NCI-H187 (cell line): ENCODE measurements at regions not wholly inside any gene's neighbourhood (a gene's known extent, or its start where the extent isn't known, plus 50 kb on each side); places are given as distances from the start of the nearest gene placed in this dataset.

Experiments
- DNase-seq, 2 experiments: peaks; one replicate each; lab custom pipeline; 2025; lab: John Stamatoyannopoulos, UW

GRCh38 chr13:111037927-111038326, 77.2 kb upstream of the ARHGEF7 start:
- no peak for DNase-seq

DNA sequence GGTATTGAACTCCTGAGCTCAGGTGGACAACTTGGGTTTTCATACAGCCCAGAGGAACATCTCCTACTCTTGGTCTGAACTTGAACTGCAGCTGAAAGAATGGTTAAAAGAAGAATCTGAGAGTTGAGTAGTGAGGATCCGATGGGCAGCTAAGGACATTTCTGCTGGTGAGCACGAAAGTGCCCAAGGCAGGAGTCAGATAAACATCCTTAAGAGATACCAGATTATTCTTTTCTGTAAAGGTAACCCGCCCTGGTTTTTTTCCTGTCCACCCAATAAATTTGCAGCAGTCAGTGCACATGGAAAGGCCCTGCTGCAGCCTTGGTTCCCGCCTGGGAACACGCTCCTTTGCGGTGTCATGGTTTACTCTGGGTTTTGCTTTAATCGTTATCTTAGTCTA, 78.4 kb upstream of the ARHGEF7 start:
- no peak for DNase-seq

- no peak for DNase-seq
Measured at GRCh38 chr13:111035861-111036260, 79.2 kb upstream of the ARHGEF7 start.

DNA sequence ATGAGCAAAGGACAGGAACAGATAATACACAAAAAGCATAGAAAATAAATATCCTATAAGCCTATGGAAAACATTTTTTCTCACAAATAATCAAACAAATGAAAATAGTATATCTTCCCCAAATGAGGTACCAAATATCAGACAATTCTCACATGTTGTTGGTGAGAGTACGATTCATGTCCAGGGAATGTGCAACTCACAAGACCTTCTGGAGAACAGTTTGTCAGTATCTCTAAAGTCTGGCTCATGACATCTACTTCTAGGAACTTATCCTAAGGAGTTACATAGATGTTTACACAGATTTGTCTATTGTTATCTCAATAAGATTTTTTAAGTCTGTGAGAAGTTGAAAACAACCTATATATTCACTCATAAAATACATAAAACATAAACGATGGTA, 80.3 kb upstream of the ARHGEF7 start:
- DNase-seq: no peak

- no peak for DNase-seq
Measured at GRCh38 chr13:111033172-111034130, 81.7 kb upstream of the ARHGEF7 start.

- no peak for DNase-seq
Measured at GRCh38 chr13:111031531-111031961, 83.6 kb upstream of the ARHGEF7 start.

DNA sequence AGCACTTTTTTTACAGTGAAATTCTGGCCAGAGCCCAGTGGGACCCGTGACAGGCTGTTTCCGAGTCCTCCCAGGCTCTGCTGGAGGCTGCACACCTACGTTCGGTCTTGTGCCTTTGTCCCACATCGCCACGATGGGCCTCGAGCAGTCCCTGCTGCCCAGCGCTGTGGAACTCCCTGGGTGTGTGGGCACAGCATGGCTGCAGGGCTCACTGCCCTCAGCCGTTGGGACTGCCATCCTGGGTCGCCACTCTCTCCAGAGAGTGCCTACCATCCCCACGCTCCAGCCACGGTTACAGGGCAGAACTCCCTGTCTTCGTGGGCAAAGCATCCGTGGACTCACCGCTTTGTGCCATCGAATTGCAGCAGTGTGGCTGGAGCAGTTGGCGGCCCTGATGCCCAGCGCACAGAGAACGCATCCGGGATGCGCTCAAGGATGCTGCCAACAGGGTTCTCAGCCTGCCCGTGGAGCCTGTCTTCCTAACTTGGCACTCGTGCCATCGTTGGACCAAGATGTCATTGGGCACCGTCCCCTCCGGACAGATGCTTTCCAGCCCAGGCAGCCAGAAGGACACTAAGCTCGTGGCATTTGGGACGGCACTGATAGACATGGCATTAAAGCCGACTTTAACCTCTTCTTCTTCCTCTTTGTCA, 85.0 kb upstream of the ARHGEF7 start:
- DNase-seq: no peak

GRCh38 chr13:111027458-111028439, 87.4 kb upstream of the ARHGEF7 start:
- peak in 1 of 2 experiments; percentile 28 for DNase-seq

DNA sequence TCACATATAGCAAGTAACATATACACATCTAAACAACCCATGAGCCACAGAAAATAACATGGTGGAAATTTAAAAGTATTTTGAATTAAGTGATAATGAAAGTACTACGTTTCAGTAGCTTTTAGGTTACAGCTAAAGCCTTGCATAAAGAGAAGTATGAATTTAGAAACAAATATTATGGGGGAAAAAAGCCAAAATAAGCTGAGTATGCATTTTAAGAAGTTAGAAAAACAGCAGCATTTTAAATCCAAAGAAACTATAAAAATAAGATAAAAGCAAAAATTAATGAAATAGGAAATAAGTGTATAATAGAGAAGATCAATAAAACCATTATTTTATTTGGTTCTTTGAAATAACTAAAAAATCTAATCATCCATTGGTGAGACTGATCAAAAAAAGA, 89.8 kb upstream of the ARHGEF7 start:
- no peak for DNase-seq

- DNase-seq: no peak
Measured at GRCh38 chr13:111022886-111023285, 92.2 kb upstream of the ARHGEF7 start.

GRCh38 chr13:111022241-111022640, 92.9 kb upstream of the ARHGEF7 start:
- DNase-seq: no peak

DNA sequence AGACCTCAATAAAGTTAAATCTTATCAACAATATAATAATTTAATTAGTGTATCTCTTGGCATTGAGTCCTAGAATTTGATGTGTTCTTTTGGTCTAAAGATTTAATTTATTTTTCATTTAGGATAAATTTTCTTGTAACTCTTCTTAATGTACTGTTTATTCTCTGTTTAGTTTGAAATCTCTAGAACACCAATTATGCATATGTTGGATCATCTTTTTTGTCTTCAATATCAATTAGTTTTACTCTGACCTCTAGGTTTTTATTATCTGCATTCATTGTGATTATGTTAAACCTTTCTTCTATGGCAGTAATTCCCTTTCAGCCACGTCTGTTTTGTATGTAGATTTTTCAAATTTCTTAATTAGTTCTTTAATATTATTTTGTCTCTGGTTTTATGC, 93.8 kb upstream of the ARHGEF7 start:
- DNase-seq: no peak

DNA sequence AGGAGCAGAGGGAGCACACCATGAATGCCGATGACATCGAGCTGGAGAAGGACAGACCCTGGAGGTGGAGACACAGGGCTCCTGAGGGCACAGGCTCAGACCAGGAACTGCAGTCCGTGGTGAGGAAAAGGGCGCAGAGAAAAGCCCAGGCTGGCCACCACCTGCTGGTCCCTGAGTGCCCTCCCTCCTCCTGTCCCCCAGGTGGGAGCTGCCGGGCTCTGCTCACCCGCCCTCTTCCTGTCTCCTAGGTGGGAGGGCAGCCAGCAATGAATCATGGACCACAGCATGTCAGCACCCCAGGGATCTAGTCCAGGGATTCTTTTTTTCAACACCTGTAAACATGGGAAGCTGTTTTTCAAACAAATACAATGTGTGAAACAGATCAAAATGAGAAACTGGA, 94.6 kb upstream of the ARHGEF7 start:
- DNase-seq: no peak

GRCh38 chr13:111020021-111020420, 95.1 kb upstream of the ARHGEF7 start:
- no peak for DNase-seq

- DNase-seq: no peak
Measured at GRCh38 chr13:111017755-111018459, 97.2 kb upstream of the ARHGEF7 start.

DNA sequence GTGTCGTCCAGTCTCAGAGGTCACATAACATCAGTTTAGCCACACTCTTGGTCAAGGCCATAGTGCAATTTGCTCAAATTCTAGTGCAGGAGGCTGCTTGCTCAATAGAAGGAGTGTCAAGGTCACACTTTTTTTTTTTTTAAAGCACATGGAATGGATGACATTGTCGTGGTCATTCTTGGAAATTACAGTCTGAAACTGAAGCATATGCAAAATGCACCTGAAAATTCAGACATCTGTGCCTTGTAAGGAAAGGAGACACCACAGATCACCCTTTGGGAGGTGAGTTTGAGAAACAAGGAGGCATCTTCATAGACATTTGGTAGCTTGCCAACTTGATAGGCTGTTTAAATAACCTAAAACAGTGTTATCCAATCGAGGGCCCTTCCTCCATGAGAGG, 98.3 kb upstream of the ANKRD10 start:
- DNase-seq: no peak

DNA sequence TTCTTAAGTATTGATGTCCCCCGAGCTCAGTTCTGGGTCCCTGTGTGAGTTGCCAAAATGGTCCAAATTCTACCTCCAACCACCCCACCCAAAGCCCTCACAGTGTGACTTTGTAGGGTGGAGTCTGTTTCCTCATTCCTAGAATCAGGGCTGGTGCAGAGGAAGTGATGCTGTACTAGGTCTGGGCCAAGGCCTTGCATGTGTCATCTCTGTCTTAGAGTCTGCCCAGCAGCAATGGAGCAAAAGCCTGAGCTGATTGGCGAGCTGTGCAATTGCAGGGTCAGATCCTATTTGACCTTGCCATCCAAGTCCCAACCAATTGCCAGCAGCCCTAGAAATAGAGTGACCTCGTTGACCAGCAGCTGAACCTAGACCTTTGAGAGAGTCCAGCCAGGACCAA, 97.0 kb upstream of the ANKRD10 start:
- DNase-seq: no peak

DNA sequence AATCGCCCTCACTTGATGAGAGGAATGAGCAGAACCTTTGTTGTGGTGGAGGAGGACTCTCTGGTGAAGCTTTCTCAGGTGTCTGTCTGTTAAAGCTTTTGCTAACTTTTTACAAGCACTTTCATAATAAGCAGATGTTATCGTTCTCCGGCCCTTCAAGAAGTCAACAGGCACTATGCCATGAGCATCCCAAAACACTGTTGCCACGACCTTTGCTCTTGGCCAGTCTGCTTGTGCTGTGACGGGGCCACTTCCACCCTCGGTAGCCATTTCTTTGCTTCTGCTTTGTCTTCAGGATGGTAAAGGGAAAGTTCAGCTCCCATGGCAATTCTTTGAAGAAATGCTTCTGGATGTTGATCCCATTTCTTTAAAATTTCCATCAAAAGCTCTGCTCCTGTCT, 93.5 kb upstream of the ANKRD10 start:
- DNase-seq: no peak

- no peak for DNase-seq
Measured at GRCh38 chr13:111007209-111007608, 92.3 kb upstream of the ANKRD10 start.

GRCh38 chr13:111006506-111007031, 91.7 kb upstream of the ANKRD10 start:
- DNase-seq: no peak
